ENCODE measurements at regions not wholly inside any gene's neighbourhood (a gene's known extent, or its start where the extent isn't known, plus 50 kb on each side); places are given as distances from the start of the nearest gene placed in this dataset.

DNA sequence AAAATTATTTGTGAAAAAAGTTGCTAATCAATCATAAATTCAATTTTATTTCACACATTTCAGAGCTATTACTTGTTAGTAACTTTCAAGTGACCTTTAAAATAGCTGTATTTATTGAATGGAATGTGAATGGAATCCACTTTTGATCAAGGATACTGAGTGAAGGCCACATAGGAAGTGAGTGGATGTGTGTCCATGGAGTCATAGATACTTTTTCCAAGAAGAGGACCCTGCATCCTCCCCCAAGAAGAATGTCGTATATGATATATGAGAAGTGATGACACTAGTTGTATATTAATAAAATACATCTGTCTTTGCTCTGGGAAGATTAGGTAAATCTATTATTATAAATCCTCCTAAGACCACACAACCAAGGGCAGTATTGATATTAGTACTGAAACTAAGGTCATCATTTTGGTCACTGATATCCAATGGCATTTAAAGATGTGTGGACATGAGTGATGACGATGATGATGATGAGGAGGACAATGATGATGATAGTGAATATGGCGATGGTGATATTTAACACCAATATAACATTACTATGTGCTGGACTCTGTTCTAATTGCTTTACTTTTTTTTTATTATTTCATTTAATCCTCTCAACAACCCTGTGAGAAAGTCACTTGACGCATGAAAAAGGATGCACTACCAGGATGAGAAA lies 493.0 kb upstream of the NR2F2 start:
- no peak overlapping the region for H3K4me3 ChIP-seq (ENCODE audit: low read length)
- TF ChIP-seq, protein P1, sequence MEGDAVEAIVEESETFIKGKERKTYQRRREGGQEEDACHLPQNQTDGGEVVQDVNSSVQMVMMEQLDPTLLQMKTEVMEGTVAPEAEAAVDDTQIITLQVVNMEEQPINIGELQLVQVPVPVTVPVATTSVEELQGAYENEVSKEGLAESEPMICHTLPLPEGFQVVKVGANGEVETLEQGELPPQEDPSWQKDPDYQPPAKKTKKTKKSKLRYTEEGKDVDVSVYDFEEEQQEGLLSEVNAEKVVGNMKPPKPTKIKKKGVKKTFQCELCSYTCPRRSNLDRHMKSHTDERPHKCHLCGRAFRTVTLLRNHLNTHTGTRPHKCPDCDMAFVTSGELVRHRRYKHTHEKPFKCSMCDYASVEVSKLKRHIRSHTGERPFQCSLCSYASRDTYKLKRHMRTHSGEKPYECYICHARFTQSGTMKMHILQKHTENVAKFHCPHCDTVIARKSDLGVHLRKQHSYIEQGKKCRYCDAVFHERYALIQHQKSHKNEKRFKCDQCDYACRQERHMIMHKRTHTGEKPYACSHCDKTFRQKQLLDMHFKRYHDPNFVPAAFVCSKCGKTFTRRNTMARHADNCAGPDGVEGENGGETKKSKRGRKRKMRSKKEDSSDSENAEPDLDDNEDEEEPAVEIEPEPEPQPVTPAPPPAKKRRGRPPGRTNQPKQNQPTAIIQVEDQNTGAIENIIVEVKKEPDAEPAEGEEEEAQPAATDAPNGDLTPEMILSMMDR (conservative IDR thresholded peaks at IDR 0.05; ENCODE audit: low read length): no peak
- no peak for DNase-seq (ENCODE audit: low read depth)

DNA sequence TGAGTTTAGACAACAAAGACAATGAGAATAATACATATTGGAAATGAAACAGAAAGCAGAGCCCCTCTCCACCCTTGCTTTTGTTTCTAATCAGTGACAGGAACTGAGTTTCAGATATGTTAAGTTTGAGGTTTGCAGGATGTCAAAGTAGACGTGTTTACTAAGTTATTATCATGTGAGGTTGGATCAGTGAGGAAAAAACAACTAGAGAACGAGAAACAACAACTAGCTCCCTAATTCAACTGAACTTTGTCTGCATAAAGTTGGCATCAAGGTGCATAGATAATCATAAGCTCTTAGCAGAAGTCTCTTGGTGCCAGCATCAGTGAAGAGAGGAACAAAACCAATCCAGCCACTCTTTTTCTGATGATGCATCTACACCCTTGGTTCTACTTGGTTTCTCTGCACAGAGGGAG lies 491.1 kb upstream of the NR2F2 start:
- TF ChIP-seq, protein P1 (conservative IDR thresholded peaks at IDR 0.05; ENCODE audit: low read length): no peak
- no peak overlapping the region for H3K4me3 ChIP-seq (ENCODE audit: low read length)
- no peak for DNase-seq (ENCODE audit: low read depth)

DNA sequence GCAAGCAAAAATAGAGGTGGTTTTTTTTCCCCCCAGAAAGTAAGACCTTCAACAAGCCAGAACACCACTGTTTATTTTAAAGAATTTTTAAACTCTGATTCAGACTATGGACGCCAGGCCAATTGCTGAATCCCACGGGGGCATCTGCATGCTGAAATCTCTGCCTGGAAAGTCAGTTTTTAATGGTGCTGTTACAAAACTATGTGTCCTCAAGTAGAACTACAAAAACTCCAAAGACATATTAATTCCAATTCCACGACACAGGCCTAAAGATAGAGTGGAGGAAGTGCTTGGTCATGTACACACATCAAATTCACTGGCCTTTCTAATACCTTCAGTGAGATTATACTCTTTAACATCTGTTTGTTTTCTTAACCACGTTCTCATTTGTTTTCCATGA lies 490.5 kb upstream of the NR2F2 start:
- TF ChIP-seq, protein P1 (conservative IDR thresholded peaks at IDR 0.05; ENCODE audit: low read length): no peak
- H3K4me3 ChIP-seq (ENCODE audit: low read length): no peak overlapping the region
- peak; percentile 65 for DNase-seq (ENCODE audit: low read depth)

DNA sequence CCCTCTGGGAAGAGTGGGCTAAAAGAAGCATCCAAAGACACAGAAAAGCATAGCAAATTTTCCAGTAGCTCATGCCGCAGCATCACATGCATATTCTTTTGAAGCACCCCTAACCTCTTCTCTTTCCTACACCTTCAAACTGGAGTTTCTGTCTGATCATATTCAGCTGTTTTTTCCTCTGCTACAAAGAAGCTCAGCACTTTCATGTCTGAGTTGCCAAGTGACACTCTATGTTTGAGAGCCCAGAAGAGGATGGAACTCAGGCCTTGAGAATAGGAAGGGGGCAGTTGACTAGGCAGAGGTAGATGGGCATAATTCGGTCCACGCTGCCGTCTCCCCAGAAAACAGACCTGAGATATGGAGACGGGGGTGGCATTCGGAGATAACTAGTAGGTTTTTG lies 489.6 kb upstream of the NR2F2 start:
- DNase-seq (ENCODE audit: low read depth): no peak
- no peak overlapping the region for H3K4me3 ChIP-seq (ENCODE audit: low read length)
- TF ChIP-seq, protein P1 (conservative IDR thresholded peaks at IDR 0.05; ENCODE audit: low read length): no peak

DNA sequence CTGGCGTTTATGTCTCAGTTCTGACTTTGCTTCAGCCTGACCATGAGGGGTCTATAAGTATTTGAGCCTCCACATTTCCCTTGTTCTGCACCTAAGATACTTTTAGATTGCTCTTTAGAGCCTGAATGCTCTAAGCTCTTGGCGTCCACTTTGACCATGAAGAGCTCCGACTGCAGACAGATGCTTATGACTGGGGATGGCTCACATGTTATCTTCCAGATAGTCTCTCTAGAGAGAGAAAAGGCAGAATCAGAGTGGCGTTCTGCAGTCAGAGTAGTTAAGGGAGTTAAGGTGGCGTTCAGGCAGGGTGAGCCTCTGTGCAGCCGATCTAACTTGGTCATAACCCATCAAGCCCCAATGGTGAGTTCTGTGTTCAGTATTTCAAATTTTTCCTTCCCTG lies 487.9 kb upstream of the NR2F2 start:
- no peak for DNase-seq (ENCODE audit: low read depth)
- H3K4me3 ChIP-seq (ENCODE audit: low read length): no peak overlapping the region
- TF ChIP-seq, protein P1 (conservative IDR thresholded peaks at IDR 0.05; ENCODE audit: low read length): no peak

DNA sequence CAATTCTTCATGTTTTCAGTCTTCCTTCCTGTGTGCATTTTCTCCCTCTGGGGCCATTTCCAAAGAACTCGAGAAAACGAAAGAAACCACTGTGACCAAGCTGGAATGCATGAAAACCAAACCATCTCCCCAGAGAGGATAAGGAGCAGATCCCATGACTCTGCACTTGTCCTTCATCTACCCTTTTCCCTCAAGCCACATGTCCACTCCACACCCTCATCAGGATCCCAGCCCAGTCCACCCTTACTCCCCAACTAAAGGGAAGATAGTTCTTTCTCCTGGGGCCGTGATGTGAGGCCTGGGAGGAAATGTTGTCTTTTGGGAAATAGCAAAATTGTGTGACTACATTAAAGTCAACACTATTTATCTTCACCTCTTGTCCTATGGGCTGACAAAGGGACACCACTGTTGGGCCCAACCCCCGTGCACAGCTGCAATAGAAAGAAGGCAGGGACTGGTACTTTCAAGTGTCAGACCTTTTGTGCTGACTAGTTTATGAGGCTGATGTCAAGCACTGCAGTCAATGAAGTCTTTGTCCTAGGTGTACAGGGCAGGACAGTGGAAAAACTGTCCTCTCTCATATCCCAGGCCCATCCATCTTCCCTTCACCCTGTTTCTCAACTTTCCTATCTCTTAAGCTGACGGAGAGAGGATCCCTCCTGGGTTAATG lies 487.1 kb upstream of the NR2F2 start:
- peak; percentile 61 for DNase-seq (ENCODE audit: low read depth)
- H3K4me3 ChIP-seq (ENCODE audit: low read length): no peak overlapping the region
- TF ChIP-seq, protein P1 (conservative IDR thresholded peaks at IDR 0.05; ENCODE audit: low read length): no peak

Data from AG10803 (cell line).